ENCODE measurements at regions not wholly inside any gene's neighbourhood (a gene's known extent, or its start where the extent isn't known, plus 50 kb on each side); places are given as distances from the start of the nearest gene placed in this dataset.
A peak's percentile ranks its signal among the peaks of the same experiment; 100 is the strongest.

DNA sequence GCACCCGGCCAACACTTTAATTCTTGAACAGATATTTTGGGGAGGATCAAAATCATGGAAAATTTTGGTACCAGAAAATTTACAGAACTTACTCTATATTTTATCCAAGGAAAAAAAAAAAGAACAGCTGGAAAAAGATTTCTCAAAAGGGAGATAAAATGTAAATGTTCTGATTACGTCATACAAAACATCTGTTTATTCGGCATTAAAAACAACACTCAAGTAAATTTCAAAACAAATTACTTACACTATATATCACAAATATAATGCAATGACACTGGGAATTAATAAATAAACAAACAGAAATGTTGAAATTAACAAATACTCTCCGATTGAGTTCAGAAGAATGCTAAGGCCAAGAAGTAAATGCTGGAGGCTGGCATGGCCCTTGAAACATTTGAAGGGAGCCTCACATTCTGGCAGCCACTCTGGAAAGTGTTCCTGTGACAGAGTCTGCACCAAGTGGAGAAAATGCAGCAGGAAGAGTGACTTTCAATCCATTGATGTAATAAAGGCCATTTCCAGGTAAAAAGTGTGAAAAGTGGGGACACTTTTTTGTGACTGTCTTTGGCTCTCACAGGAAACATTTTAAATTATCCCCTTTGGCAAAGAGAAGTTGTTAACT, 486.0 kb upstream of the CTSO start:
- 100% methylated on average over 1 of the region's 4 CpGs for WGBS (ENCODE audit: insufficient coverage)
- Histone ChIP-seq H3K27me3 (replicated peaks in 2 of 5; ENCODE audit: control insufficient read depth in 4 of 5, insufficient read depth in 5 of 5, low read length in 4 of 5) (no peaks in the 10 kb centered on the region), H3K27ac (ENCODE audit: insufficient read depth in 1 of 2, low read depth in 1 of 2, low read length in 2 of 2, poor library complexity in 1 of 2, severe bottlenecking in 2 of 2) (no peak overlapping the region), H3K4me3 (ENCODE audit: control insufficient read depth in 1 of 7, extremely low read depth in 1 of 7, insufficient read depth in 4 of 7, low read depth in 2 of 7, low read length in 6 of 7) (no peak overlapping the region), H3K9me3 (ENCODE audit: control extremely low read depth in 1 of 5, control insufficient read depth in 4 of 5, insufficient read depth in 2 of 5, low read depth in 1 of 5, low read length in 4 of 5) (no peaks in the 10 kb centered on the region), H3K4me1 (ENCODE audit: control extremely low read depth in 1 of 4, control insufficient read depth in 4 of 4, insufficient read depth in 4 of 4, low read length in 3 of 4) (no peaks in the 10 kb centered on the region), H3K36me3 (ENCODE audit: control insufficient read depth in 4 of 4, insufficient read depth in 4 of 4, low read length in 3 of 4) (no peaks in the 10 kb centered on the region)
- POLR2A ChIA-PET: no interaction called here
- CTCF ChIA-PET: interaction anchor here (0.6 kb wide), 1 partner anchor 866 kb away, joined by 3 read pairs; no protein-coding TSS in a partner anchor
- DNase-seq: no peak

GRCh38 chr4:156437666-156438065, 484.0 kb upstream of the CTSO start:
- Histone ChIP-seq H3K27me3 (replicated peaks in 2 of 5; ENCODE audit: control insufficient read depth in 4 of 5, insufficient read depth in 5 of 5, low read length in 4 of 5) (no peaks in the 10 kb centered on the region), H3K4me3 (ENCODE audit: control insufficient read depth in 1 of 7, extremely low read depth in 1 of 7, insufficient read depth in 4 of 7, low read depth in 2 of 7, low read length in 6 of 7) (no peak overlapping the region), H3K27ac (ENCODE audit: insufficient read depth in 1 of 2, low read depth in 1 of 2, low read length in 2 of 2, poor library complexity in 1 of 2, severe bottlenecking in 2 of 2) (no peak overlapping the region), H3K36me3 (ENCODE audit: control insufficient read depth in 4 of 4, insufficient read depth in 4 of 4, low read length in 3 of 4) (no peaks in the 10 kb centered on the region), H3K9me3 (ENCODE audit: control extremely low read depth in 1 of 5, control insufficient read depth in 4 of 5, insufficient read depth in 2 of 5, low read depth in 1 of 5, low read length in 4 of 5) (no peaks in the 10 kb centered on the region), H3K4me1 (ENCODE audit: control extremely low read depth in 1 of 4, control insufficient read depth in 4 of 4, insufficient read depth in 4 of 4, low read length in 3 of 4) (no peaks in the 10 kb centered on the region)
- no CpG with 5 or more reads among the region's 2 CpGs for WGBS (ENCODE audit: insufficient coverage)
- ChIA-PET POLR2A (no interaction called here), CTCF (no interaction called here)
- DNase-seq: no peak

DNA sequence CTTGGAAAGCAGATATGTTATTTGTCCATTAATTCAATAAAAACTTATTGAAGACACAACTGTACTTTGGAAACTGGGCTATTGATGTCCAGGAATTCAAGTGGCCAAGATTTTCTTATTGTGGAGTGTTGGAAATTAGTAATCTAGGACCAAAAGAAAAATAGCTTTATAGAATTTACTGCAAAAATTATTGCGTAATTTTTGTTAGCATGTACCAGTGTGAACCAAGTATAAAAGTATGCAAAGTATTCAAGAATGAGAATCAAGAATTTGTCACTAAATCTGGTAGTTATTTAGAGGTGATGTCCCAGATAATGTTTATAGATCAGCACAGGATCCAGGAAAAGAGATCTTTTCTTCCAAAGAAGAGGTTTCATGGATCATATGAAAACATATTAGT, 468.9 kb upstream of the CTSO start:
- Histone ChIP-seq H3K36me3 (ENCODE audit: control insufficient read depth in 4 of 4, insufficient read depth in 4 of 4, low read length in 3 of 4) (no peaks in the 10 kb centered on the region), H3K4me3 (ENCODE audit: control insufficient read depth in 1 of 7, extremely low read depth in 1 of 7, insufficient read depth in 4 of 7, low read depth in 2 of 7, low read length in 6 of 7) (no peak overlapping the region), H3K9me3 (ENCODE audit: control extremely low read depth in 1 of 5, control insufficient read depth in 4 of 5, insufficient read depth in 2 of 5, low read depth in 1 of 5, low read length in 4 of 5) (peaks cover 0 to 6% (median 0%) of the 10 kb centered on the region in 5 experiments), H3K27me3 (replicated peaks in 2 of 5; ENCODE audit: control insufficient read depth in 4 of 5, insufficient read depth in 5 of 5, low read length in 4 of 5) (no peaks in the 10 kb centered on the region), H3K4me1 (ENCODE audit: control extremely low read depth in 1 of 4, control insufficient read depth in 4 of 4, insufficient read depth in 4 of 4, low read length in 3 of 4) (no peaks in the 10 kb centered on the region), H3K27ac (ENCODE audit: insufficient read depth in 1 of 2, low read depth in 1 of 2, low read length in 2 of 2, poor library complexity in 1 of 2, severe bottlenecking in 2 of 2) (no peak overlapping the region)
- ChIA-PET CTCF (no interaction called here), POLR2A (no interaction called here)
- DNase-seq: no peak
- 83% methylated on average over 1 of the region's 1 CpG for WGBS (ENCODE audit: insufficient coverage)

- H3K27me3 ChIP-seq (replicated peaks in 2 of 5; ENCODE audit: control insufficient read depth in 4 of 5, insufficient read depth in 5 of 5, low read length in 4 of 5): no peaks in the 10 kb centered on the region
- POLR2A ChIA-PET: no interaction called here
- H3K27ac ChIP-seq (ENCODE audit: insufficient read depth in 1 of 2, low read depth in 1 of 2, low read length in 2 of 2, poor library complexity in 1 of 2, severe bottlenecking in 2 of 2): no peak overlapping the region
Measured at GRCh38 chr4:156420623-156421022, 467.0 kb upstream of the CTSO start.

GRCh38 chr4:156419080-156419685, 465.5 kb upstream of the CTSO start:
- no peaks in the 10 kb centered on the region for H3K27me3 ChIP-seq (replicated peaks in 2 of 5; ENCODE audit: control insufficient read depth in 4 of 5, insufficient read depth in 5 of 5, low read length in 4 of 5)
- CTCF ChIA-PET: no interaction called here
- H3K4me1 ChIP-seq (ENCODE audit: control extremely low read depth in 1 of 4, control insufficient read depth in 4 of 4, insufficient read depth in 4 of 4, low read length in 3 of 4): no peaks in the 10 kb centered on the region
- no peaks in the 10 kb centered on the region for H3K36me3 ChIP-seq (ENCODE audit: control insufficient read depth in 4 of 4, insufficient read depth in 4 of 4, low read length in 3 of 4)
- no peak overlapping the region for H3K4me3 ChIP-seq (ENCODE audit: control insufficient read depth in 1 of 7, extremely low read depth in 1 of 7, insufficient read depth in 4 of 7, low read depth in 2 of 7, low read length in 6 of 7)
- H3K9me3 ChIP-seq (ENCODE audit: control extremely low read depth in 1 of 5, control insufficient read depth in 4 of 5, insufficient read depth in 2 of 5, low read depth in 1 of 5, low read length in 4 of 5): peaks cover 0 to 6% (median 0%) of the 10 kb centered on the region in 5 experiments
- no peak for DNase-seq
- POLR2A ChIA-PET: no interaction called here
- WGBS (ENCODE audit: insufficient coverage): 93% methylated on average over 2 of the region's 2 CpGs
- no peak overlapping the region for H3K27ac ChIP-seq (ENCODE audit: insufficient read depth in 1 of 2, low read depth in 1 of 2, low read length in 2 of 2, poor library complexity in 1 of 2, severe bottlenecking in 2 of 2)

More at GRCh38 chr4:156420623-156421022, 467.0 kb upstream of the CTSO start:
- Histone ChIP-seq H3K9me3 (ENCODE audit: control extremely low read depth in 1 of 5, control insufficient read depth in 4 of 5, insufficient read depth in 2 of 5, low read depth in 1 of 5, low read length in 4 of 5) (peaks cover 0 to 6% (median 0%) of the 10 kb centered on the region in 5 experiments), H3K4me1 (ENCODE audit: control extremely low read depth in 1 of 4, control insufficient read depth in 4 of 4, insufficient read depth in 4 of 4, low read length in 3 of 4) (no peaks in the 10 kb centered on the region), H3K36me3 (ENCODE audit: control insufficient read depth in 4 of 4, insufficient read depth in 4 of 4, low read length in 3 of 4) (no peaks in the 10 kb centered on the region), H3K4me3 (ENCODE audit: control insufficient read depth in 1 of 7, extremely low read depth in 1 of 7, insufficient read depth in 4 of 7, low read depth in 2 of 7, low read length in 6 of 7) (no peak overlapping the region)
- no peak for DNase-seq
- WGBS (ENCODE audit: insufficient coverage): no CpG with 5 or more reads among the region's 1 CpG
- CTCF ChIA-PET: no interaction called here

DNA sequence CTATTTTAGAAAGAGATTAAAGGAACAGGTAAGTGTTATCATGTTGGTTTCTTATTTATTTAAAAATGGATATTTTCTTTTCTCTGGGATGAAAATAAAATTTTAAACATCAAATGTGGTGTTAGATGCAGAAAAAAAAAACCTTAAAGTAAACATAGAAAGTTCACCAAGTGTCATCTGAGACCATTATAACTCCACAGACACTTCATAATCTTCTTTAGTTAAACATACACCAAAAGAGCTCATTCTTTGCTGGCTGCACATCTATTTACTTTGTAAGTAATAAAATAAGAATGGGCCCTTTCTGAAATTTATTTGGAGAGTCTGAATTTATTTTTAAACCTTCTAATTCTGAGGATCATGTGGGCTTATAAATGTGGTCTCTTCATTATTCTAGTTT, 460.7 kb upstream of the CTSO start:
- H3K36me3 ChIP-seq (ENCODE audit: control insufficient read depth in 4 of 4, insufficient read depth in 4 of 4, low read length in 3 of 4): no peaks in the 10 kb centered on the region
- no peaks in the 10 kb centered on the region for H3K27me3 ChIP-seq (replicated peaks in 2 of 5; ENCODE audit: control insufficient read depth in 4 of 5, insufficient read depth in 5 of 5, low read length in 4 of 5)
- H3K27ac ChIP-seq (ENCODE audit: insufficient read depth in 1 of 2, low read depth in 1 of 2, low read length in 2 of 2, poor library complexity in 1 of 2, severe bottlenecking in 2 of 2): no peak overlapping the region
- H3K9me3 ChIP-seq (ENCODE audit: control extremely low read depth in 1 of 5, control insufficient read depth in 4 of 5, insufficient read depth in 2 of 5, low read depth in 1 of 5, low read length in 4 of 5): peaks cover 0 to 6% (median 0%) of the 10 kb centered on the region in 5 experiments
- H3K4me1 ChIP-seq (ENCODE audit: control extremely low read depth in 1 of 4, control insufficient read depth in 4 of 4, insufficient read depth in 4 of 4, low read length in 3 of 4): no peaks in the 10 kb centered on the region
- DNase-seq: no peak
- no peak overlapping the region for H3K4me3 ChIP-seq (ENCODE audit: control insufficient read depth in 1 of 7, extremely low read depth in 1 of 7, insufficient read depth in 4 of 7, low read depth in 2 of 7, low read length in 6 of 7)
- CTCF ChIA-PET: no interaction called here
- POLR2A ChIA-PET: no interaction called here

DNA sequence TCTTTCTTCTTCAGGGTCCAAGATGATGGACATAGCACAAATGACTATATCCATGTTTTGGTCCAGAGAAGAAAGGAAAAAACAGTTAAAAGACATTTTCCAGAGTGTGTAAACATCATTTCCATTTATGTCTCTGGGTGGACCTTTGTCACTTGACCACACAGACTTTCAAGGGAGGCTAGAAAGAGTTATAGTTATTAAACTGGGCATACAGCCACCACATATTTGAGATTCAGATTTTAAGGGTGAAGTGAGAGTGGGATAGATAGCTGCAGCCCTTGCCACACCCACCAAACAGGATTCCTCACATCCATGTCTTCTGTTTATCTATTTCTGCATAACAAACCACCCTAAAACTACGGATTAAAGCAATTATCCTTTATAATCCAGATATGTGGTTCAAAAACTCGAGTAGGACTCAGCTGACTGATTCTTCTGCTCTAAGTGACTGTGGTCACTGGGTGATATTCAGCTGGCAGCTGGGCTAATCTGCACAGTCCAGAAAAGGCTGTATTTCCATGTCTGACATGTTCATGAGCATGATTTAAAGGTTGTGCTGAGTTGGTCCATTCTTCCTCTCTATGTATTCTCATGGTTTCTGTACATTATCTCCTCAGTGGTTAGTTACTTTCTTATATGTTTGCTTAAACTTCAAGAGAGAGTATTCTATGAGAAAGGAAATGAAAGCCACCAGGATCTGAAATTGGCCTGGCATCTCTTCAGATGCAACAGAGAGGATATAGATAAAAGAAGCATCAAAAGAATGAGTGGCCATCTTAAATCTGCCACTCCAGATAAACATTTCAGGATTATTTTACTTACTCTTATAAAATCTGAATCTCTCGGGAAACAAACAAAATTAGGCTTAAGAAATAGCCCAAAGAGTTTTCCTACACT, 459.8 kb upstream of the CTSO start:
- Histone ChIP-seq H3K4me1 (ENCODE audit: control extremely low read depth in 1 of 4, control insufficient read depth in 4 of 4, insufficient read depth in 4 of 4, low read length in 3 of 4) (no peaks in the 10 kb centered on the region), H3K4me3 (ENCODE audit: control insufficient read depth in 1 of 7, extremely low read depth in 1 of 7, insufficient read depth in 4 of 7, low read depth in 2 of 7, low read length in 6 of 7) (no peak overlapping the region), H3K9me3 (ENCODE audit: control extremely low read depth in 1 of 5, control insufficient read depth in 4 of 5, insufficient read depth in 2 of 5, low read depth in 1 of 5, low read length in 4 of 5) (peaks cover 0 to 6% (median 0%) of the 10 kb centered on the region in 5 experiments), H3K36me3 (ENCODE audit: control insufficient read depth in 4 of 4, insufficient read depth in 4 of 4, low read length in 3 of 4) (no peaks in the 10 kb centered on the region), H3K27ac (ENCODE audit: insufficient read depth in 1 of 2, low read depth in 1 of 2, low read length in 2 of 2, poor library complexity in 1 of 2, severe bottlenecking in 2 of 2) (no peak overlapping the region), H3K27me3 (replicated peaks in 2 of 5; ENCODE audit: control insufficient read depth in 4 of 5, insufficient read depth in 5 of 5, low read length in 4 of 5) (no peaks in the 10 kb centered on the region)
- ChIA-PET POLR2A (no interaction called here), CTCF (no interaction called here)
- DNase-seq: peak in 1 of 3 donors; percentile 37
- WGBS (ENCODE audit: insufficient coverage): 17% methylated on average over 1 of the region's 3 CpGs
